Cardiac fibroblast (primary cell): ENCODE measurements at regions not wholly inside any gene's neighbourhood (a gene's known extent, or its start where the extent isn't known, plus 50 kb on each side); places are given as distances from the start of the nearest gene placed in this dataset.
A peak's percentile ranks its signal among the peaks of the same experiment; 100 is the strongest.

Source experiments
- DNase-seq, 2 donors: peaks; one replicate each; pipeline versions ENCODE4 v3.0.0 to v3.0.0-alpha.2; 2010; ENCODE audit warnings: low read depth in 2 of 2
- H3K4me3 ChIP-seq, 2 donors: replicated peaks in 1 of 2; 1 replicate in 1 of 2; 2 replicates in 1 of 2; pipeline ENCODE4 v1.5.1; 2011; ENCODE audit warnings: low read depth in 2 of 2, low read length in 2 of 2, mild to moderate bottlenecking in 2 of 2, moderate library complexity in 1 of 2
- CTCF ChIP-seq: IDR thresholded peaks from one replicate; pipeline ENCODE4 v1.5.1; 2011; ENCODE audit warnings: low read depth, mild to moderate bottlenecking, low read length, inconsistent platforms

GRCh38 chr21:14903172-14903865, 161.5 kb downstream of the NRIP1 start:
- DNase-seq, result no peak
- H3K4me3 ChIP-seq, result no peak overlapping the region
- TF ChIP-seq CTCF, result no peak

- no peak overlapping the region for H3K4me3 ChIP-seq
- peak; percentile 24 to 54 for DNase-seq
- no peak for TF ChIP-seq CTCF
Measured at GRCh38 chr21:14901482-14901958, 163.3 kb downstream of the NRIP1 start.

- H3K4me3 ChIP-seq, result no peak overlapping the region
- peak in 1 of 2 donors; percentile 68 for DNase-seq
- TF ChIP-seq CTCF, result no peak
Measured at GRCh38 chr21:14900611-14901010, 164.2 kb downstream of the NRIP1 start.

- peak in 1 of 2 donors; percentile 73 for DNase-seq
- no peak overlapping the region for H3K4me3 ChIP-seq
- TF ChIP-seq CTCF, result no peak
Measured at GRCh38 chr21:14900058-14900457, 164.7 kb downstream of the NRIP1 start.

- no peak for TF ChIP-seq CTCF
- DNase-seq, result no peak
- no peak overlapping the region for H3K4me3 ChIP-seq
Measured at GRCh38 chr21:14895792-14896191, 169.0 kb downstream of the NRIP1 start.

- TF ChIP-seq CTCF, result no peak
- no peak for DNase-seq
Measured at GRCh38 chr21:14890141-14890540, 174.7 kb downstream of the NRIP1 start.

More at GRCh38 chr21:14890141-14890540, 174.7 kb downstream of the NRIP1 start:
- no peak overlapping the region for H3K4me3 ChIP-seq
